GM19372 (cell line): ENCODE measurements at regions not wholly inside any gene's neighbourhood (a gene's known extent, or its start where the extent isn't known, plus 50 kb on each side); places are given as distances from the start of the nearest gene placed in this dataset.

Experiments used
- ATAC-seq: cut with Tn5 transposase; IDR thresholded peaks from one replicate; pipeline ENCODE4 v1.9.1; 2021; ENCODE audit warnings: mild to moderate bottlenecking, low read depth, moderate library complexity; ENCODE audit not compliant: unreplicated experiment

DNA sequence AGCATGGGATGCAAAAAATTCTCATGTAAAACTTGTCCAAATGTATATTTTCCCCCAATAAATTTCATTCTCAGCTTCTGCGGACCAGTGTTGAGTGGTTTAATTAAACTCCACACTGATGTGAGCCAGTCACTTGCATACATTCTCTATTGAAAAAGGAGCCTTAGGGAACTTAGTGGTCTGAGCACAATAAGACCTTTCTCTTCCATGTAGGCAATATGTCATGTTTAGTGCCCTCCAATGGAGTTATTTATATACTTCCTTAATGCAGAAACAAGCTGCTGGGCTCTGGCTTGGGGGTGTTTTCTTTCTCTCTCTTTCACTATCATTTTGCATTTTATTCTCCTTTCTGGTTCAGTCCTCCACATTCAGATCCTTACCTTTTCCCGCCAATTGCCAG lies 196.9 kb downstream of the ANAPC10 start:
- ATAC-seq: no peak

DNA sequence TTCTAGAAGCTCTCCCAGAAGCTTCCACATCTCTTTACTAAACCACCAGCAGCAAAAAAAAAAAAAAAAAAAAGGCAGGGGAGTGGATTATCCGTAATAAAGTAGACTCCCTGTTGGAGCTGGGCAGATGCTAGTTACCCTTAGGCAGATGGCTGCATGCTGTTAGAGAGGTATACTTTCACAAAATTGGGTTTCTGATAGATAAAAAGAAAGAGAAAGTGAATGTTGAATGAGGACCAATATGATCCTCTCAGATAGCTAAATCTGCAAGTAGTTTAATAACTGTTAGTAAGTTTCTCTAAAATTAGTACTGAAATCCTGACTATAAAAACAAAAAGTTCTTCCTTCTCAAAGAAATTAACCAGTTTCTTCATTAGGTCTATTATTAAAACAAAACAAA lies 195.4 kb downstream of the ANAPC10 start:
- no peak for ATAC-seq

DNA sequence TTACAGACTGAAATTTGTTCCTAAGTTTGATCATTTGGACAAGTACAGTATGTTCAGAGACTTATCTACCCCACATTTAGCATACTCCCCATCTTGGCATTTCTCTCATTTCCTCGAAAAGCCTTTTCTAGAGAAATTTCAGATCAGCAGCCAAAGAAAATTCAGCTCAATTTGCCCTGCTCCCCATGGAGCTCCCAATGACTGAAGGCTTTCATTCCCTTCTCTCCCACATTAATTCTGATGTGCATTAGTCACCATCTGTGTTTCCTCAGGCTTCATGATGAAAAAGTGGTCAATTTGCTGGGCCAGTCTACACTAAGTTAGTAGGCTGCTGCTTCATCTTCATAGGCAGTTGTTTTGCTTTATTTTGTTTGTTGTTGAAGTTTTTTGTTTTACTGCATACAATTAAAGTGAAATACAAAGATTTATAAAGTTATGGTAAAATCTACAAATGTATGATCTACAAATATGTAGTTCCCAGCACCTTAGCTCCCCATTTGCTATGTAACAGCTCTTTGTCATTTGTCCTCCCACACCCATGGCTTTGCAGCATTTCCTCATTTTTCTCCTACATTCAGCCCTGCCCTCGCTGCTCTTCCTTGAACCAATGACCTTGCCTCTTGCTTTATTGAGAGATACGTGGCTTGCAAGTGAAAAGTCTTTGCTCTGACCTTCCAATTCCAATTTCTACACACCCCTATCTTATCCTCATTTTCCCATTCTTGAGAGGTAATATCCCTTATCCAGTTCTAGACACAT lies 193.9 kb downstream of the ANAPC10 start:
- ATAC-seq: no peak

DNA sequence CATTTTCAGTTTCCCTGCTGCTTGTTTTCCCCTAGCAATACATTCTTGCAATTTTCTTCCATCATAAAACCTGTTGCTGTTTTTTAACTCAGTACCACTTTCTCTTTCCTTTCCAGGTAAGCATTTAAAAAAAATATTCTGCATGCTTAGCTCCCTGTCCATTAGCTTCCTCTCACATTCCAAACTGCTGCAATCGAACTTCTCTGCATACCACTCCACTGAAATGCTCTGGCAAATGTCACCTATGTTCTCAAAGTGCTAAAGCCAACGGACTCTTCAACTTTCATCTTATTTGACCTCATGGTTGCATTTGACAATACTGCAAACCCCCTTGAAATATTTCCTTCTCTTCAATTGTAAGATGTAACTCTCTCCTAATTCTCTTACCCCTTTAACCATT lies 192.7 kb downstream of the ANAPC10 start:
- ATAC-seq: no peak

DNA sequence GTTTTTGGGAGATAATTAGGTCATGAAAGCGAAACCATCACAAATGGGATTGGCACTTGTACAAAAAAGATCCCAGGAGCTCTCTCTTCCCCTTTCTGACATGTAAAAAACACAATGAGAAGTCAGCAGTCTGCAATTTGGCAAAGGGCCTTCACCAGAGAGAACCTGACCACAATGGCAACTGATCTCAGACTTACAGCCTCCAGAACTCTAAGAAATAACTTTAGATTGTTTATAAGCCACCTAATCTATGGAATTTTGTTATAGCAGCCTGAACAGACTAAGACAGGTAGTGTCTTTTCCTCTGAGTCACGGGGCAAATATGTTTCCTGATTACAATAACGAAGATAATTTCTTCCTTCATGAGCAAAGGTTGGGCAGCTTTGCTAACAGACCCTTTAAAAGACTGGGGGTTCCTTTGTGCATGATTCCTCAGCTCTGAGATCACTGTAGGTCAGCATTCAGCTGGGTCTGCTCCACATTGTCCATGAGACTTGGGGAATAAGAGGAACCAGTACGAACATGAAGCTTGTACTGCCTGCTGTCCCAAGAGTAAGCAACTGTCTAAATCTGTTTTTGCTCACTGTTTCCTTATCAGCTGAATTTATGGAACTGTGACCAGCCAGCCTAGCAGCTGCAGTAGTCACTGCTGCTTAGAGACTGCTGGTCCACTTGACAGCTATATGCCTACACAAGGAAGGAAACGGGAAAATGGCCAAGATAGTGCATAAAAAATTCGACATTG lies 191.6 kb downstream of the ANAPC10 start:
- ATAC-seq: peak; percentile 50

DNA sequence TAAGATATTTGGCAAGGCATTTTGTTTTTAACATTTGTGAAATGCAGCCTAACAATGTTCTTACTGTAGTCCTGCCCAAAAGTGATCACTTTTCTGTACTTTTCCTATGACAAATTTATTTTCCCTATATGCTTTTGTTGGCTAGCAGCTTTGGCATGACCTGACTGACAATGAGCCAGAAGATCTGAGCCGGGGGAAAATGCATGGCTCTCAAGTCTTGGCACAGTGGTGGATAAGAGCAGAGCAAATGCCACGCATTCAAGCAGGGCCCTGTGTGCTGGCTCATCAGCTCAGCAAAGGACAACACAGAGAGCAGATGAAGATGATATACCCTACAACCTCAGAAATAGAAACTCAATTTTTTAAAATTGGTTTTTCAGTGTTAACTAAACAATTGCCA lies 187.3 kb downstream of the ANAPC10 start:
- no peak for ATAC-seq
